HEK293 (cell line): ENCODE measurements at regions not wholly inside any gene's neighbourhood (a gene's known extent, or its start where the extent isn't known, plus 50 kb on each side); places are given as distances from the start of the nearest gene placed in this dataset.

Source experiments
- CTCF ChIP-seq: fragments of 450-650 bp; formaldehyde crosslinking; IDR thresholded peaks from 2 replicates; pipeline ENCODE4 v1.5.1; 2016; ENCODE audit warnings: missing biosample characterization, missing genetic modification characterization
- KLF17 ChIP-seq: fragments of 450-650 bp; formaldehyde crosslinking; IDR thresholded peaks from 2 replicates; pipeline ENCODE4 v1.5.1; 2016; ENCODE audit warnings: missing biosample characterization, missing genetic modification characterization
- REST ChIP-seq: fragments of 450-650 bp; formaldehyde crosslinking; IDR thresholded peaks from 2 replicates; pipeline ENCODE4 v1.5.1; 2016; ENCODE audit warnings: missing biosample characterization, missing genetic modification characterization
- ZBTB10 ChIP-seq: fragments of 450-650 bp; formaldehyde crosslinking; IDR thresholded peaks from 2 replicates; pipeline ENCODE4 v1.5.1; 2016; ENCODE audit warnings: missing biosample characterization, missing genetic modification characterization
- ZNF354C ChIP-seq: fragments of 450-650 bp; formaldehyde crosslinking; IDR thresholded peaks from 2 replicates; pipeline ENCODE4 v1.5.1; 2016; ENCODE audit warnings: missing biosample characterization, missing genetic modification characterization, low read depth, borderline replicate concordance

- TF ChIP-seq CTCF (no peak), KLF17 (no peak), ZBTB10 (tag by site-specific recombination) (no peak), ZNF354C (tag by site-specific recombination) (no peak), REST (no peak)
Measured at GRCh38 chr1:56179543-56179942, 399.8 kb downstream of the PLPP3 start.
